H9 (cell line): ENCODE measurements at regions not wholly inside any gene's neighbourhood (a gene's known extent, or its start where the extent isn't known, plus 50 kb on each side); places are given as distances from the start of the nearest gene placed in this dataset.

Experiments used
- DNase-seq: peaks from one replicate; pipeline ENCODE4 v3.0.0-alpha.2; 2017
- H2AFZ ChIP-seq: one replicate; pipeline ENCODE4 v1.6.1; 2013; ENCODE audit warnings: mild to moderate bottlenecking, low read length, control low read depth, moderate library complexity
- H2AK5ac ChIP-seq: 2 replicates; pipeline ENCODE4 v1.6.1; 2013; ENCODE audit warnings: low read length, control low read depth, mixed read lengths; ENCODE audit not compliant: insufficient read length
- H2BK120ac ChIP-seq: one replicate; pipeline ENCODE4 v1.6.1; 2013; ENCODE audit warnings: low read depth, mild to moderate bottlenecking, low read length, control low read depth, inconsistent platforms; ENCODE audit not compliant: poor library complexity, severe bottlenecking
- H2BK12ac ChIP-seq: 2 replicates; pipeline ENCODE4 v1.6.1; 2013; ENCODE audit warnings: low read length, control low read depth, mixed read lengths, low read depth; ENCODE audit not compliant: insufficient read length
- H2BK15ac ChIP-seq: 2 replicates; pipeline ENCODE4 v1.6.1; 2013; ENCODE audit warnings: low read depth, low read length, control low read depth
- H2BK20ac ChIP-seq: one replicate; pipeline ENCODE4 v1.6.1; 2013; ENCODE audit warnings: low read depth, mild to moderate bottlenecking, low read length, control low read depth, inconsistent platforms; ENCODE audit not compliant: poor library complexity, severe bottlenecking
- H2BK5ac ChIP-seq: 2 replicates; pipeline ENCODE4 v1.6.1; 2013; ENCODE audit warnings: low read length, control low read depth, mixed read lengths; ENCODE audit not compliant: insufficient read length
- H3K14ac ChIP-seq: 2 replicates; pipeline ENCODE4 v1.6.1; 2013; ENCODE audit warnings: low read length, control low read depth; ENCODE audit not compliant: insufficient read depth
- H3K18ac ChIP-seq: 2 replicates; pipeline ENCODE4 v1.6.1; 2013; ENCODE audit warnings: low read depth, mild to moderate bottlenecking, mixed read lengths, low read length, control low read depth; ENCODE audit not compliant: insufficient read length
- H3K23ac ChIP-seq: 2 replicates; pipeline ENCODE4 v1.6.1; 2013; ENCODE audit warnings: low read length, control low read depth, mixed read lengths, low read depth; ENCODE audit not compliant: insufficient read length
- H3K23me2 ChIP-seq: 2 replicates; pipeline ENCODE4 v1.6.1; 2013; ENCODE audit warnings: low read depth, mild to moderate bottlenecking, mixed read lengths, low read length, control low read depth; ENCODE audit not compliant: insufficient read length, poor library complexity, severe bottlenecking
- H3K27ac ChIP-seq: 2 replicates; pipeline ENCODE4 v1.5.1; 2013; ENCODE audit warnings: low read length, control low read depth, mixed read lengths, low read depth; ENCODE audit not compliant: insufficient read length
- H3K27me3 ChIP-seq: 2 replicates; pipeline ENCODE4 v1.6.1; 2013; ENCODE audit warnings: low read length, control low read depth, inconsistent platforms; ENCODE audit not compliant: insufficient read depth
- H3K4ac ChIP-seq: 2 replicates; pipeline ENCODE4 v1.6.1; 2013; ENCODE audit warnings: low read depth, mild to moderate bottlenecking, control low read depth, inconsistent platforms, low read length, moderate library complexity
- H3K4me1 ChIP-seq: 2 replicates; pipeline ENCODE4 v1.6.1; 2013; ENCODE audit warnings: low read length, control low read depth, inconsistent platforms; ENCODE audit not compliant: insufficient read depth
- H3K4me2 ChIP-seq: 2 replicates; pipeline ENCODE4 v1.6.1; 2013; ENCODE audit warnings: low read length, control low read depth, mixed read lengths; ENCODE audit not compliant: insufficient read length, insufficient read depth
- H3K56ac ChIP-seq: 2 replicates; pipeline ENCODE4 v1.6.1; 2013; ENCODE audit warnings: low read depth, mild to moderate bottlenecking, mixed read lengths, low read length, control low read depth; ENCODE audit not compliant: insufficient read length
- H3K79me1 ChIP-seq: 2 replicates; pipeline ENCODE4 v1.6.1; 2013; ENCODE audit warnings: low read depth, mild to moderate bottlenecking, moderate library complexity, low read length, control low read depth, inconsistent platforms; ENCODE audit not compliant: insufficient read depth, poor library complexity, severe bottlenecking
- H3K79me2 ChIP-seq: 2 replicates; pipeline ENCODE4 v1.6.1; 2013; ENCODE audit warnings: low read length, control low read depth, inconsistent platforms; ENCODE audit not compliant: insufficient read depth
- H3K9ac ChIP-seq: 2 replicates; pipeline ENCODE4 v1.6.1; 2013; ENCODE audit warnings: low read length, control low read depth, mixed read lengths; ENCODE audit not compliant: insufficient read length; ENCODE audit errors: extremely low read depth
- H3K9me3 ChIP-seq: one replicate; pipeline ENCODE4 v1.6.1; 2013; ENCODE audit warnings: low read depth, low read length, inconsistent platforms; ENCODE audit not compliant: control insufficient read depth
- H3T11ph ChIP-seq: one replicate; pipeline ENCODE4 v1.6.1; 2013; ENCODE audit warnings: mild to moderate bottlenecking, low read length, control low read depth, inconsistent platforms
- H4K20me1 ChIP-seq: one replicate; pipeline ENCODE4 v1.6.1; 2013; ENCODE audit not compliant: control insufficient read depth, insufficient read length, insufficient read depth
- H4K5ac ChIP-seq: 2 replicates; pipeline ENCODE4 v1.6.1; 2013; ENCODE audit warnings: low read depth, mild to moderate bottlenecking, mixed read lengths, low read length, control low read depth; ENCODE audit not compliant: insufficient read length
- H4K8ac ChIP-seq: replicated peaks from 2 replicates; pipeline ENCODE4 v1.6.1; 2013; ENCODE audit warnings: low read length, control low read depth, mixed read lengths, low read depth; ENCODE audit not compliant: insufficient read length
- H4K91ac ChIP-seq: 2 replicates; pipeline ENCODE4 v1.6.1; 2013; ENCODE audit warnings: low read depth, mild to moderate bottlenecking, moderate library complexity, mixed read lengths, low read length, control low read depth; ENCODE audit not compliant: insufficient read length
- H3K27ac Mint-ChIP-seq, 3 experiments: 2 replicates in 2 of 3; 3 replicates in 1 of 3; pipeline ENCODE4 v1.8.0; 2020 to 2021; ENCODE audit warnings: mixed read lengths in 3 of 3, mild to moderate bottlenecking in 1 of 3, moderate library complexity in 1 of 3
- H3K27me3 Mint-ChIP-seq: 2 replicates; pipeline ENCODE4 v1.8.0; 2021; ENCODE audit warnings: low read depth, mild to moderate bottlenecking, moderate library complexity, mixed read lengths
- H3K36me3 Mint-ChIP-seq, 3 experiments: 2 replicates in 2 of 3; 3 replicates in 1 of 3; pipeline ENCODE4 v1.8.0; 2020 to 2021; ENCODE audit warnings: low read depth in 3 of 3, mixed read lengths in 3 of 3; ENCODE audit not compliant: insufficient read depth in 1 of 3
- H3K4me1 Mint-ChIP-seq, 2 experiments: 2 replicates each; pipeline ENCODE4 v1.8.0; 2020; ENCODE audit warnings: mixed read lengths in 2 of 2
- H3K4me3 Mint-ChIP-seq, 2 experiments: 2 replicates in 1 of 2; 3 replicates in 1 of 2; pipeline ENCODE4 v1.8.0; 2020 to 2021; ENCODE audit warnings: mild to moderate bottlenecking in 2 of 2, mixed read lengths in 2 of 2, moderate library complexity in 1 of 2
- H3K9me3 Mint-ChIP-seq, 2 experiments: 2 replicates in 1 of 2; 3 replicates in 1 of 2; pipeline ENCODE4 v1.8.0; 2020; ENCODE audit warnings: mild to moderate bottlenecking in 2 of 2, mixed read lengths in 2 of 2, moderate library complexity in 1 of 2
- CTCF ChIP-seq: fragments of 200-600 bp; sonication (generic); conservative IDR thresholded peaks from 3 replicates; pipeline ENCODE4 v1.8.0; 2021; ENCODE audit warnings: antibody characterized with exemption, mild to moderate bottlenecking
- WGBS: extraction: QIAGEN DNeasy Blood & Tissue Kit; methylation state at CpG from one replicate; pipeline ENCODE4 v1.1.7; 2013; ENCODE audit warnings: missing lambda C conversion rate, low lambda C conversion rate, mixed read lengths; ENCODE audit not compliant: insufficient read length; ENCODE audit errors: extremely low coverage; 5-methylcytosine and 5-hydroxymethylcytosine counted together

DNA sequence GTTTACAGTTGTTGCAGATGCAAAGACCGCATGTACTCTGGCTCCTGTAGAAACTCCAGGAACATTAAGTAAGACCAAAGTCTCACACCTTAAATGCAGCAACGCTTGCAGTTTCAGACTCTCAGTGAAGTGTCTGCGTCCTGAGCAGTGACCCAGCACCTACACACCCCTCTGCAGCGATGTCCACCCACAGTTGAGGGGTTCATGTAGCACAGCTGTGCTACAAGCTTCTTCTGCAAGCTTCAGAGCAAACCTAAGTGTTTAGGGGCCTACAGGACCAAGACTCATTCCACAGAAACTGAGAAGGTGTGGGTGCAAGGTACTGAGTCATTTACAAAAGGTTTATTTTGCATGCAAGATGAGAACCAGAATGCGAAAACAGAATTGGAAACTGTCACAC is 191.0 kb downstream of the IRX2 start:
- H2BK12ac ChIP-seq = no peak overlapping the region
- no peak overlapping the region for H2AFZ ChIP-seq
- no peak overlapping the region for H3K4me3 Mint-ChIP-seq
- H2BK15ac ChIP-seq = no peak overlapping the region
- no peak overlapping the region for H3K9ac ChIP-seq
- H4K91ac ChIP-seq = no peak overlapping the region
- H4K20me1 ChIP-seq = no peaks in the 10 kb centered on the region
- no peaks in the 10 kb centered on the region for H3K9me3 ChIP-seq
- H3K18ac ChIP-seq = no peak overlapping the region
- no peaks in the 10 kb centered on the region for H3K4me1 ChIP-seq
- no CpG with 5 or more reads among the region's 5 CpGs for WGBS
- H3K79me1 ChIP-seq = no peaks in the 10 kb centered on the region
- peaks cover 2 to 11% of the 10 kb centered on the region in 2 experiments; a peak in 4 of 5 replicates for H3K9me3 Mint-ChIP-seq
- no peak overlapping the region for H3K4ac ChIP-seq
- no peak overlapping the region for H4K8ac ChIP-seq
- H4K5ac ChIP-seq = no peak overlapping the region
- no peak overlapping the region for H2BK120ac ChIP-seq
- H3K56ac ChIP-seq = no peak overlapping the region
- H3T11ph ChIP-seq = no peak overlapping the region
- DNase-seq = no peak
- H3K36me3 Mint-ChIP-seq = peaks cover 0 to 2% (median 1%) of the 10 kb centered on the region in 3 experiments; a peak in 1 of 7 replicates
- H3K27ac Mint-ChIP-seq = no peak overlapping the region
- no peaks in the 10 kb centered on the region for H3K4me1 Mint-ChIP-seq
- H2BK20ac ChIP-seq = no peak overlapping the region
- H3K27me3 ChIP-seq = no peaks in the 10 kb centered on the region
- H3K14ac ChIP-seq = no peak overlapping the region; the same call in 1 of the 2 replicates
- H3K23ac ChIP-seq = no peak overlapping the region
- H2AK5ac ChIP-seq = no peak overlapping the region
- H3K23me2 ChIP-seq = no peaks in the 10 kb centered on the region
- no peak for TF ChIP-seq CTCF
- H3K27me3 Mint-ChIP-seq = no peaks in the 10 kb centered on the region; the same call in none of the 2 replicates
- no peak overlapping the region for H2BK5ac ChIP-seq
- no peak overlapping the region for H3K27ac ChIP-seq
- no peaks in the 10 kb centered on the region for H3K79me2 ChIP-seq
- no peak overlapping the region for H3K4me2 ChIP-seq
